NT2/D1 (cell line): ENCODE measurements at regions not wholly inside any gene's neighbourhood (a gene's known extent, or its start where the extent isn't known, plus 50 kb on each side); places are given as distances from the start of the nearest gene placed in this dataset.

Experiments used
- SUZ12 ChIP-seq: IDR thresholded peaks from 2 replicates; pipeline ENCODE4 v1.6.1; 2011; ENCODE audit not compliant: insufficient read length, insufficient read depth; ENCODE audit errors: extremely low read depth
- YY1 ChIP-seq: IDR thresholded peaks from 2 replicates; pipeline ENCODE4 v1.6.1; 2011; ENCODE audit not compliant: insufficient read length, insufficient read depth
- ZNF274 ChIP-seq: IDR thresholded peaks from 2 replicates; pipeline ENCODE4 v1.6.1; 2011; ENCODE audit warnings: mild to moderate bottlenecking, low read depth, low read length

- TF ChIP-seq YY1 (no peak), ZNF274 (no peak), SUZ12 (no peak)
These were observed 338.1 kb upstream of the TMEM132C start for GRCh38 chr12:127928615-127929571.
